ENCODE measurements at regions not wholly inside any gene's neighbourhood (a gene's known extent, or its start where the extent isn't known, plus 50 kb on each side); places are given as distances from the start of the nearest gene placed in this dataset.

DNA sequence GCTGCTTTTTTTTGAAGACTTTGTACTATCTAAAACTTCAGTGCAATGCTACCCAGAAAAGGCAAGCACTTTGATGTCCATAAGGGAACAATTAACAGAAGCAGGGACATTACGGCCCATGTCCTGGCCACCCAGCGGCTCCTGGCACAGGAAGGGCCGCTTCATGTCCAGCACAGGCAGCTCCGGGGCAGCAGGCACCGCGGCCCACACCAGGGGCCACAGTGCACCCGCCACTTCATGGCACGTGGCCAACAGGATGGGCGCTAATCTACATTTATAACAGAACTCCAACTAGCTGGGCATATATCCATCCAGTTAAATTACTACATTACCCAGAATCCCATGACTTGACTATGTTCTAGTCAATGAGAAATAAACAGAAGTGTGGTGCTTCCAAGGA, 198.2 kb upstream of the ID4 start:
- intact Hi-C loops (cut with DNase I; ENCODE audit: low total_unique reads), result no loop called here
- Histone ChIP-seq H3K27ac (no peak overlapping the region), H3K4me1 (no peaks in the 10 kb centered on the region), H3K9me3 (no peaks in the 10 kb centered on the region), H3K36me3 (no peaks in the 10 kb centered on the region), H3K4me3 (no peak overlapping the region), H3K27me3 (no peaks in the 10 kb centered on the region)
- TF ChIP-seq, protein P1, sequence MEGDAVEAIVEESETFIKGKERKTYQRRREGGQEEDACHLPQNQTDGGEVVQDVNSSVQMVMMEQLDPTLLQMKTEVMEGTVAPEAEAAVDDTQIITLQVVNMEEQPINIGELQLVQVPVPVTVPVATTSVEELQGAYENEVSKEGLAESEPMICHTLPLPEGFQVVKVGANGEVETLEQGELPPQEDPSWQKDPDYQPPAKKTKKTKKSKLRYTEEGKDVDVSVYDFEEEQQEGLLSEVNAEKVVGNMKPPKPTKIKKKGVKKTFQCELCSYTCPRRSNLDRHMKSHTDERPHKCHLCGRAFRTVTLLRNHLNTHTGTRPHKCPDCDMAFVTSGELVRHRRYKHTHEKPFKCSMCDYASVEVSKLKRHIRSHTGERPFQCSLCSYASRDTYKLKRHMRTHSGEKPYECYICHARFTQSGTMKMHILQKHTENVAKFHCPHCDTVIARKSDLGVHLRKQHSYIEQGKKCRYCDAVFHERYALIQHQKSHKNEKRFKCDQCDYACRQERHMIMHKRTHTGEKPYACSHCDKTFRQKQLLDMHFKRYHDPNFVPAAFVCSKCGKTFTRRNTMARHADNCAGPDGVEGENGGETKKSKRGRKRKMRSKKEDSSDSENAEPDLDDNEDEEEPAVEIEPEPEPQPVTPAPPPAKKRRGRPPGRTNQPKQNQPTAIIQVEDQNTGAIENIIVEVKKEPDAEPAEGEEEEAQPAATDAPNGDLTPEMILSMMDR (IDR thresholded peaks at IDR 0.05), result no peak
- no peak for DNase-seq

DNA sequence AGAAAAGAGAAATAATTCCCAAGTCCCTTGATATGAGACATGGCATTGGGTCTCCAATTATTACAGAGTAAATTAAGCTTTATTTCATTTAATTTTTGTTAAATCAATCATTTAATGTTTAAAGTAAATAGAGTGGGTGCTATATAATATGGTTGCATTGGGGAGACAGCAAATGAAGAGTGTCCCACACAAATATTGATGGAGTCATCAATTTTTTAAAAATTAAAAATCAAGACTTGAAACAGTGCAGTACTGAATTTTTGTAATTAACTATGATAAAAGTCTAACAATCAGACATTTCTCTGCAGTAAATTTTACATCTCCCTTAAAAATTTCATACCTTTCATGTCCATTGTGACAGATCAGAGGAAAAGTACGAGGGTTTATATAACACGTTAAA, 193.9 kb upstream of the ID4 start:
- intact Hi-C loops (cut with DNase I; ENCODE audit: low total_unique reads), result no loop called here
- no peak overlapping the region for H3K4me3 ChIP-seq
- DNase-seq, result no peak
- TF ChIP-seq, protein P1 (IDR thresholded peaks at IDR 0.05), result no peak
- no peak overlapping the region for H3K27ac ChIP-seq
- H3K4me1 ChIP-seq, result no peaks in the 10 kb centered on the region
- no peaks in the 10 kb centered on the region for H3K36me3 ChIP-seq
- no peaks in the 10 kb centered on the region for H3K9me3 ChIP-seq
- H3K27me3 ChIP-seq, result no peaks in the 10 kb centered on the region

DNA sequence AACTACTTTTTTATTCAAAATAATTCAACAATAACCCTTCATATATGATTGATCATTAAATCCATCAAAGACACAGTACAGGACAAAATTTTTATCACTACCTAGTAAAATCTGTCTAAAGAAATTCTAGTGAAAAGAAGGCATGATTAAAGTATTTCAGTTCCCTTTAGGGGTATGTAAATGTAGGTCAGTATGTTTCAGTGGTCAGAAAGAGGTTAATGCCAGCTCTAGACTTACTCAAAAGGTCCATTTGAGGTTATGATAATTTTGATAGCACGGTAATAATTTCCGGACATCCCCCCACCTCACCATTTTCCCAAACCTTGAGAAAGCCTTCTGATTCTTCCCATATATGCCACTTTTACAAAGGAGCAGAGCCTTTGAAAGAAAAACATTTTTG, 193.5 kb upstream of the ID4 start:
- no peak overlapping the region for H3K27ac ChIP-seq
- TF ChIP-seq, protein P1 (IDR thresholded peaks at IDR 0.05), result no peak
- no peaks in the 10 kb centered on the region for H3K4me1 ChIP-seq
- intact Hi-C loops (cut with DNase I; ENCODE audit: low total_unique reads), result no loop called here
- H3K9me3 ChIP-seq, result no peaks in the 10 kb centered on the region
- no peak overlapping the region for H3K4me3 ChIP-seq
- no peaks in the 10 kb centered on the region for H3K36me3 ChIP-seq
- no peak for DNase-seq
- H3K27me3 ChIP-seq, result no peaks in the 10 kb centered on the region

DNA sequence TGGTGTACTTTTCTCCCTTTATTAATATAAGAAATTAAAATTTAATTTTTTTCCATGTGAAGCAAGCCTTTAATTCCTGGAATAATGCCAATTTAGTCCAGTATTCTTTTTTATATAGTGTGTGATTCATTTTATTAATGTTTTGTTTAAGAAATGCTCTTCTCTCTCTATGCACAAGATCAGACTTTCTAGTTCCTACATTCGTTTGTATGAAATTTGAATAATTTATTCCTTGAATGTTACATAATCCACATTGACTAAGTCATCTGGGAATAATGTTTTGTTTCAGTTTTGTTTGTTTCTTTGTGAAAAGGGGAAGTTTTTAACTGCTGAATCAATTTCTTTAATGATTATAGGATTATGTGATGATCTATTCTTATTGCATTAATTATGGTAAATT, 181.4 kb upstream of the ID4 start:
- Histone ChIP-seq H3K27ac (peak overlapping the region in 1 of 2 donors; percentile 49), H3K4me3 (peak overlapping the region; percentile 17 to 35), H3K4me1 (peaks cover 0 to 24% (median 3%) of the 10 kb centered on the region in 4 donors), H3K27me3 (no peaks in the 10 kb centered on the region), H3K36me3 (no peaks in the 10 kb centered on the region), H3K9me3 (no peaks in the 10 kb centered on the region)
- TF ChIP-seq, protein P1 (IDR thresholded peaks at IDR 0.05), result no peak
- intact Hi-C loops (cut with DNase I; ENCODE audit: low total_unique reads), result no loop called here
- no peak for DNase-seq

DNA sequence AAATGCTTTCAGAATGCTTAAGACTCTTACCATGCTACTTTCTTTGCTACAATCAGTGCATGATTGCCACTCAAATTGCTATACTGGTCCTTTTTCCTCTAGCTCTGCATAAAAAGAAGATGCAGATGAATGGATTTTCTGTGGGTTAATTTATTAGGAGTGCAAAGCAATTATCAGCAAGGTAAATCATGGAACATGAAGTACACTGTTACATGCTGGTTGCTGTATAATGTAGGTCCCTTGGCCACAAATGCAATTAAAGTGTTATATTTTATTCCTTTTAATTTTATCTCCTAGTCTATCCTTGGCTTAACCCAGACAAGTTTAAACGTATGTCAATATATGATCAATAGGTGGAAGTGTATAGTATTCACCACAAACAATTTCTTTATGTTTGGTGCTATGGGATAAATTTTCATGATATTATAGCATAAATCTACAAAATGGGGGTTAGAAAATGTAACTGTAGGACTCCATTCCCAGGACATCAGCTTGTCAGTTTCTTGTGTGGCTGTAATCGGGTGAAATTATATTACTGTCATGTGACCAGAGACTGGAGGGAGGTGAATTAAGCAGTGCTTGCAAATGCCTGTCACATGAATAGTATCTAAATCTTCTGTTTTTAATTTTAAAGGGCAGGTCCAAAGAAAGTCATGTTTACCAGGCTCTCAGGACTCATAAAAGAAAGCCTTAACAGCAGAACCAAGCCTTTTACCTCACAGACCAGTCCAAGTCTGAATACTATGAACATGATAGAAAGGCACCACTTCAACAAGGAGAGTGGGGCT, 176.9 kb upstream of the ID4 start:
- no peak for DNase-seq
- H3K4me3 ChIP-seq, result no peak overlapping the region
- intact Hi-C loops (cut with DNase I; ENCODE audit: low total_unique reads), result no loop called here

More for the DNA sequence above, 176.9 kb upstream of the ID4 start:
- Histone ChIP-seq H3K27ac (no peak overlapping the region), H3K27me3 (no peaks in the 10 kb centered on the region), H3K9me3 (no peaks in the 10 kb centered on the region), H3K4me1 (peaks cover 0 to 25% (median 3%) of the 10 kb centered on the region in 4 donors), H3K36me3 (no peaks in the 10 kb centered on the region)
- TF ChIP-seq, protein P1 (IDR thresholded peaks at IDR 0.05), result no peak

Measured in tibial artery (tissue), 4 donors.